ENCODE measurements at regions not wholly inside any gene's neighbourhood (a gene's known extent, or its start where the extent isn't known, plus 50 kb on each side); places are given as distances from the start of the nearest gene placed in this dataset.

GRCh38 chr14:51512316-51512715 lies 139.4 kb upstream of the FRMD6 start:
- TF ChIP-seq, protein P1, sequence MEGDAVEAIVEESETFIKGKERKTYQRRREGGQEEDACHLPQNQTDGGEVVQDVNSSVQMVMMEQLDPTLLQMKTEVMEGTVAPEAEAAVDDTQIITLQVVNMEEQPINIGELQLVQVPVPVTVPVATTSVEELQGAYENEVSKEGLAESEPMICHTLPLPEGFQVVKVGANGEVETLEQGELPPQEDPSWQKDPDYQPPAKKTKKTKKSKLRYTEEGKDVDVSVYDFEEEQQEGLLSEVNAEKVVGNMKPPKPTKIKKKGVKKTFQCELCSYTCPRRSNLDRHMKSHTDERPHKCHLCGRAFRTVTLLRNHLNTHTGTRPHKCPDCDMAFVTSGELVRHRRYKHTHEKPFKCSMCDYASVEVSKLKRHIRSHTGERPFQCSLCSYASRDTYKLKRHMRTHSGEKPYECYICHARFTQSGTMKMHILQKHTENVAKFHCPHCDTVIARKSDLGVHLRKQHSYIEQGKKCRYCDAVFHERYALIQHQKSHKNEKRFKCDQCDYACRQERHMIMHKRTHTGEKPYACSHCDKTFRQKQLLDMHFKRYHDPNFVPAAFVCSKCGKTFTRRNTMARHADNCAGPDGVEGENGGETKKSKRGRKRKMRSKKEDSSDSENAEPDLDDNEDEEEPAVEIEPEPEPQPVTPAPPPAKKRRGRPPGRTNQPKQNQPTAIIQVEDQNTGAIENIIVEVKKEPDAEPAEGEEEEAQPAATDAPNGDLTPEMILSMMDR (IDR thresholded peaks at IDR 0.05 in 2 of 3, conservative IDR thresholded peaks at IDR 0.05 in 1 of 3; ENCODE audit: borderline replicate concordance in 1 of 3, insufficient read depth in 1 of 3, low read depth in 2 of 3, low read length in 2 of 3), result no peak
- no peak for TF ChIP-seq ZNF274 (IDR thresholded peaks at IDR 0.05; ENCODE audit: low read depth, low read length)
- TF ChIP-seq, protein P2, sequence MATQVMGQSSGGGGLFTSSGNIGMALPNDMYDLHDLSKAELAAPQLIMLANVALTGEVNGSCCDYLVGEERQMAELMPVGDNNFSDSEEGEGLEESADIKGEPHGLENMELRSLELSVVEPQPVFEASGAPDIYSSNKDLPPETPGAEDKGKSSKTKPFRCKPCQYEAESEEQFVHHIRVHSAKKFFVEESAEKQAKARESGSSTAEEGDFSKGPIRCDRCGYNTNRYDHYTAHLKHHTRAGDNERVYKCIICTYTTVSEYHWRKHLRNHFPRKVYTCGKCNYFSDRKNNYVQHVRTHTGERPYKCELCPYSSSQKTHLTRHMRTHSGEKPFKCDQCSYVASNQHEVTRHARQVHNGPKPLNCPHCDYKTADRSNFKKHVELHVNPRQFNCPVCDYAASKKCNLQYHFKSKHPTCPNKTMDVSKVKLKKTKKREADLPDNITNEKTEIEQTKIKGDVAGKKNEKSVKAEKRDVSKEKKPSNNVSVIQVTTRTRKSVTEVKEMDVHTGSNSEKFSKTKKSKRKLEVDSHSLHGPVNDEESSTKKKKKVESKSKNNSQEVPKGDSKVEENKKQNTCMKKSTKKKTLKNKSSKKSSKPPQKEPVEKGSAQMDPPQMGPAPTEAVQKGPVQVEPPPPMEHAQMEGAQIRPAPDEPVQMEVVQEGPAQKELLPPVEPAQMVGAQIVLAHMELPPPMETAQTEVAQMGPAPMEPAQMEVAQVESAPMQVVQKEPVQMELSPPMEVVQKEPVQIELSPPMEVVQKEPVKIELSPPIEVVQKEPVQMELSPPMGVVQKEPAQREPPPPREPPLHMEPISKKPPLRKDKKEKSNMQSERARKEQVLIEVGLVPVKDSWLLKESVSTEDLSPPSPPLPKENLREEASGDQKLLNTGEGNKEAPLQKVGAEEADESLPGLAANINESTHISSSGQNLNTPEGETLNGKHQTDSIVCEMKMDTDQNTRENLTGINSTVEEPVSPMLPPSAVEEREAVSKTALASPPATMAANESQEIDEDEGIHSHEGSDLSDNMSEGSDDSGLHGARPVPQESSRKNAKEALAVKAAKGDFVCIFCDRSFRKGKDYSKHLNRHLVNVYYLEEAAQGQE (IDR thresholded peaks at IDR 0.05; ENCODE audit: low read depth), result no peak
- TF ChIP-seq YY1 (IDR thresholded peaks at IDR 0.05; ENCODE audit: extremely low read depth, insufficient replicate concordance, low read depth, low read length), result no peak
- TF ChIP-seq ATF3 (IDR thresholded peaks at IDR 0.05), result no peak
- TF ChIP-seq CEBPB (IDR thresholded peaks at IDR 0.05; ENCODE audit: low read depth), result no peak
- no peak for TF ChIP-seq POLR2A (IDR thresholded peaks at IDR 0.05; ENCODE audit: borderline replicate concordance, extremely low read depth, insufficient read depth, insufficient read length)
- TF ChIP-seq MAX (IDR thresholded peaks at IDR 0.05), result no peak
- TF ChIP-seq POLR2AphosphoS5 (IDR thresholded peaks at IDR 0.05; ENCODE audit: low read depth, low read length), result no peak
- TF ChIP-seq SP1 (IDR thresholded peaks at IDR 0.05; ENCODE audit: low read depth), result no peak
- TF ChIP-seq EZH2phosphoT487 (IDR thresholded peaks at IDR 0.05; ENCODE audit: borderline replicate concordance), result no peak
- no peak for TF ChIP-seq SIN3A (IDR thresholded peaks at IDR 0.05; ENCODE audit: low read depth)
- no peak for TF ChIP-seq EZH2 (IDR thresholded peaks at IDR 0.05)
- TF ChIP-seq ELF1 (IDR thresholded peaks at IDR 0.05; ENCODE audit: borderline replicate concordance, low read depth), result no peak
